GM19467 (cell line): ENCODE measurements at regions not wholly inside any gene's neighbourhood (a gene's known extent, or its start where the extent isn't known, plus 50 kb on each side); places are given as distances from the start of the nearest gene placed in this dataset.

Source experiments
- ATAC-seq: cut with Tn5 transposase; IDR thresholded peaks from one replicate; pipeline ENCODE4 v1.9.1; 2021; ENCODE audit warnings: mild to moderate bottlenecking, moderate library complexity; ENCODE audit not compliant: unreplicated experiment

- ATAC-seq = no peak
Measured at GRCh38 chr18:2325308-2325849, 245.9 kb downstream of the METTL4 start.

- ATAC-seq = no peak
Measured at GRCh38 chr18:2325933-2326332, 245.4 kb downstream of the METTL4 start.

GRCh38 chr18:2326999-2327398 is 244.3 kb downstream of the METTL4 start:
- ATAC-seq = no peak

GRCh38 chr18:2330764-2331163 is 240.5 kb downstream of the METTL4 start:
- ATAC-seq = no peak

GRCh38 chr18:2331491-2331890 is 239.8 kb downstream of the METTL4 start:
- ATAC-seq = no peak

GRCh38 chr18:2336690-2337392 is 234.5 kb downstream of the METTL4 start:
- no peak for ATAC-seq

- ATAC-seq = peak; percentile 89
Measured at GRCh38 chr18:2337552-2338141, 233.7 kb downstream of the METTL4 start.

GRCh38 chr18:2338601-2339000 is 232.7 kb downstream of the METTL4 start:
- no peak for ATAC-seq

GRCh38 chr18:2340335-2340734 is 231.0 kb downstream of the METTL4 start:
- ATAC-seq = no peak

GRCh38 chr18:2348003-2348402 is 223.3 kb downstream of the METTL4 start:
- no peak for ATAC-seq

GRCh38 chr18:2351126-2351850 is 220.0 kb downstream of the METTL4 start:
- no peak for ATAC-seq

GRCh38 chr18:2354292-2354691 is 217.0 kb downstream of the METTL4 start:
- ATAC-seq = no peak

GRCh38 chr18:2356906-2357305 is 214.4 kb downstream of the METTL4 start:
- ATAC-seq = no peak

GRCh38 chr18:2360861-2361260 is 210.4 kb downstream of the METTL4 start:
- ATAC-seq = no peak

GRCh38 chr18:2368102-2368501 is 203.2 kb downstream of the METTL4 start:
- ATAC-seq = no peak

GRCh38 chr18:2376707-2377106 is 194.6 kb downstream of the METTL4 start:
- no peak for ATAC-seq

GRCh38 chr18:2380101-2380500 is 191.2 kb downstream of the METTL4 start:
- no peak for ATAC-seq

GRCh38 chr18:2381539-2381938 is 189.8 kb downstream of the METTL4 start:
- no peak for ATAC-seq

- no peak for ATAC-seq
Measured at GRCh38 chr18:2387588-2387987, 183.7 kb downstream of the METTL4 start.

GRCh38 chr18:2390158-2390557 is 181.1 kb downstream of the METTL4 start:
- no peak for ATAC-seq

- no peak for ATAC-seq
Measured at GRCh38 chr18:2391470-2391869, 179.8 kb downstream of the METTL4 start.

GRCh38 chr18:2392446-2392845 is 178.9 kb downstream of the METTL4 start:
- no peak for ATAC-seq
